WTC11 (cell line): ENCODE measurements at regions not wholly inside any gene's neighbourhood (a gene's known extent, or its start where the extent isn't known, plus 50 kb on each side); places are given as distances from the start of the nearest gene placed in this dataset.

ENCODE experiments used
- ATAC-seq: fragments of 200-7000 bp; cut with Tn5 transposase; 2 replicates; pipeline ENCODE4 v1.10.0; 2021; ENCODE audit warnings: mild to moderate bottlenecking, moderate library complexity
- CTCF ChIA-PET: fragments of 300-600 bp; sonication (Branson Sonifier 250); formaldehyde crosslinking; loops from one replicate; lab custom pipeline; 2021; ENCODE audit warnings: antibody characterized with exemption; lab: Charles Lee
- POLR2A ChIA-PET: fragments of 350-600 bp; sonication (Branson Sonifier 250); formaldehyde crosslinking; loops from one replicate; lab custom pipeline; 2021; ENCODE audit warnings: antibody characterized with exemption; lab: Charles Lee
- DNase-seq: peaks from one replicate; pipeline ENCODE4 v3.0.0; 2021; ENCODE audit warnings: low spot score
- H3K27ac Mint-ChIP-seq: 2 replicates; pipeline ENCODE4 v1.8.0; 2021; ENCODE audit warnings: mixed read lengths
- H3K27me3 Mint-ChIP-seq: 2 replicates; pipeline ENCODE4 v1.8.0; 2021; ENCODE audit warnings: low read depth, mild to moderate bottlenecking, moderate library complexity, mixed read lengths
- H3K36me3 Mint-ChIP-seq: 2 replicates; pipeline ENCODE4 v1.8.0; 2021; ENCODE audit warnings: mixed read lengths
- H3K4me1 Mint-ChIP-seq: 2 replicates; pipeline ENCODE4 v1.8.0; 2022; ENCODE audit warnings: mixed read lengths
- H3K4me3 Mint-ChIP-seq: 2 replicates; pipeline ENCODE4 v1.8.0; 2021; ENCODE audit warnings: mild to moderate bottlenecking, moderate library complexity, mixed read lengths
- H3K9me3 Mint-ChIP-seq: 2 replicates; pipeline ENCODE4 v1.8.0; 2021; ENCODE audit warnings: mixed read lengths
- CTCF ChIP-seq: fragments of 200-600 bp; IDR thresholded peaks from 2 replicates; pipeline ENCODE4 v1.8.0; 2022; ENCODE audit warnings: antibody characterized with exemption
- E2F5 ChIP-seq: sonication (generic); formaldehyde crosslinking; IDR thresholded peaks from 2 replicates; pipeline ENCODE4 v1.8.1; 2022; ENCODE audit warnings: mild to moderate bottlenecking, moderate library complexity, missing genetic modification reagents
- EMX1 ChIP-seq: fragments of 250-450 bp; sonication (Bioruptor Pico); IDR thresholded peaks from 2 replicates; pipeline ENCODE4 v1.8.0; 2021; ENCODE audit warnings: mild to moderate bottlenecking
- FOXP4 ChIP-seq: sonication (generic); formaldehyde crosslinking; IDR thresholded peaks from 2 replicates; pipeline ENCODE4 v1.8.0; 2022; ENCODE audit warnings: mild to moderate bottlenecking, missing genetic modification reagents
- GRHL2 ChIP-seq: fragments of 250-450 bp; sonication (Bioruptor Pico); IDR thresholded peaks from 2 replicates; pipeline ENCODE4 v1.8.0; 2022; ENCODE audit warnings: mild to moderate bottlenecking, moderate library complexity; ENCODE audit not compliant: insufficient replicate concordance, severe bottlenecking
- HMGXB4 ChIP-seq: sonication (generic); formaldehyde crosslinking; IDR thresholded peaks from 2 replicates; pipeline ENCODE4 v1.8.1; 2023; ENCODE audit warnings: mild to moderate bottlenecking, moderate library complexity, missing genetic modification reagents
- MXD4 ChIP-seq: fragments of 250-450 bp; sonication (Bioruptor Pico); IDR thresholded peaks from 2 replicates; pipeline ENCODE4 v1.8.0; 2021; ENCODE audit warnings: mild to moderate bottlenecking, moderate library complexity, borderline replicate concordance
- NFYB ChIP-seq: sonication (generic); formaldehyde crosslinking; conservative IDR thresholded peaks from 2 replicates; pipeline ENCODE4 v1.8.0; 2022; ENCODE audit warnings: low read depth, missing genetic modification reagents
- PREB ChIP-seq: sonication (generic); formaldehyde crosslinking; IDR thresholded peaks from 2 replicates; pipeline ENCODE4 v1.8.1; 2022; ENCODE audit warnings: mild to moderate bottlenecking, missing genetic modification reagents, moderate library complexity, borderline replicate concordance
- RELA ChIP-seq: sonication (generic); formaldehyde crosslinking; IDR thresholded peaks from 2 replicates; pipeline ENCODE4 v1.8.1; 2022; ENCODE audit warnings: missing genetic modification reagents, mild to moderate bottlenecking, borderline replicate concordance
- SP1 ChIP-seq: sonication (generic); formaldehyde crosslinking; conservative IDR thresholded peaks from 2 replicates; pipeline ENCODE4 v1.8.1; 2022; ENCODE audit warnings: missing genetic modification reagents
- USF1 ChIP-seq: sonication (generic); formaldehyde crosslinking; IDR thresholded peaks from 2 replicates; pipeline ENCODE4 v1.8.0; 2022; ENCODE audit warnings: mild to moderate bottlenecking, missing genetic modification reagents
- ZMAT4 ChIP-seq: fragments of 250-450 bp; sonication (Bioruptor Pico); IDR thresholded peaks from 2 replicates; pipeline ENCODE4 v1.9.0; 2021; ENCODE audit warnings: mild to moderate bottlenecking
- ZNF281 ChIP-seq: sonication (generic); formaldehyde crosslinking; IDR thresholded peaks from 2 replicates; pipeline ENCODE4 v1.8.0; 2023; ENCODE audit warnings: mild to moderate bottlenecking, missing genetic modification reagents
- ZNF423 ChIP-seq: fragments of 250-450 bp; sonication (Bioruptor Pico); IDR thresholded peaks from 2 replicates; pipeline ENCODE4 v2.1.2; 2022; ENCODE audit warnings: mild to moderate bottlenecking, moderate library complexity
- ZNF671 ChIP-seq: fragments of 250-450 bp; sonication (Bioruptor Pico); IDR thresholded peaks from 2 replicates; pipeline ENCODE4 v1.8.0; 2021; ENCODE audit warnings: mild to moderate bottlenecking

- H3K4me1 Mint-ChIP-seq = no peaks in the 10 kb centered on the region
- no peak for DNase-seq
- POLR2A ChIA-PET = no interaction called here
- CTCF ChIA-PET = interaction anchor here (0.6 to 2.2 kb wide), 3 partner anchors 513 to 524 kb away, joined by 3 to 10 read pairs (median 3); no protein-coding TSS in a partner anchor
- no peaks in the 10 kb centered on the region for H3K36me3 Mint-ChIP-seq
- no peak overlapping the region for H3K27ac Mint-ChIP-seq
- ATAC-seq = peak; percentile 55; the same call in 1 of the 2 replicates
- no peaks in the 10 kb centered on the region for H3K9me3 Mint-ChIP-seq
- no peak for TF ChIP-seq ZNF423
- no peak for TF ChIP-seq EMX1 (CRISPR knock-in tag)
- TF ChIP-seq CTCF = peak; percentile 64
- no peak for TF ChIP-seq HMGXB4 (CRISPR knock-in tag)
- TF ChIP-seq ZNF671 (CRISPR knock-in tag) = no peak
- no peak for TF ChIP-seq ZMAT4 (CRISPR knock-in tag)
- TF ChIP-seq GRHL2 (CRISPR knock-in tag) = no peak
- TF ChIP-seq USF1 (CRISPR knock-in tag) = no peak
- no peak for TF ChIP-seq NFYB (CRISPR knock-in tag)
- no peak overlapping the region for H3K4me3 Mint-ChIP-seq
- H3K27me3 Mint-ChIP-seq = no peaks in the 10 kb centered on the region
Observed at GRCh38 chr7:85554236-85555178, 367.7 kb upstream of the SEMA3D start.

- peak; percentile 44; the same call in 1 of the 2 replicates for ATAC-seq
- no peaks in the 10 kb centered on the region for H3K9me3 Mint-ChIP-seq
- ChIA-PET CTCF (no interaction called here), POLR2A (no interaction called here)
- no peak overlapping the region for H3K4me3 Mint-ChIP-seq
- no peaks in the 10 kb centered on the region for H3K36me3 Mint-ChIP-seq
- 0 out of 2 replicates have a peak, but pooled peaks cover 3% of the 10 kb centered on the region for H3K4me1 Mint-ChIP-seq
- no peaks in the 10 kb centered on the region for H3K27me3 Mint-ChIP-seq
- no peak overlapping the region for H3K27ac Mint-ChIP-seq
- no peak for DNase-seq
- TF ChIP-seq FOXP4 (no peak), ZNF281 (no peak), RELA (no peak), MXD4 (CRISPR knock-in tag) (no peak), SP1 (CRISPR knock-in tag) (no peak), PREB (CRISPR knock-in tag) (no peak), CTCF (no peak), E2F5 (CRISPR knock-in tag) (no peak)
Observed at GRCh38 chr7:85535974-85536729, 349.3 kb upstream of the SEMA3D start.
